PC-9 (cell line): ENCODE measurements at regions not wholly inside any gene's neighbourhood (a gene's known extent, or its start where the extent isn't known, plus 50 kb on each side); places are given as distances from the start of the nearest gene placed in this dataset.

Experiments used
- BruUV-seq: library from RNA; stranded (reverse); fragments of 400-500 nt; replicated peaks from 2 replicates; lab custom pipeline; 2021; lab: Mats Ljungman, UMichigan
- CTCF ChIA-PET: fragments of 300-600 bp; sonication (Branson Sonifier 250); formaldehyde crosslinking; loops from one replicate; lab custom pipeline; 2022; ENCODE audit warnings: antibody characterized with exemption; lab: Charles Lee
- POLR2A ChIA-PET: fragments of 300-600 bp; sonication (Branson Sonifier 250); formaldehyde crosslinking; loops from one replicate; lab custom pipeline; 2022; ENCODE audit warnings: antibody characterized with exemption; ENCODE audit not compliant: unreplicated experiment; lab: Charles Lee
- DNase-seq, 2 experiments: peaks; one replicate each; pipeline versions ENCODE4 v3.0.0 to v3.0.0-alpha.2; 2015 to 2022; ENCODE audit warnings: mixed read lengths in 1 of 2
- H2AFZ ChIP-seq: fragments of 200-600 bp; sonication (generic); 2 replicates; pipeline ENCODE4 v1.8.1; 2017; ENCODE audit warnings: antibody characterized with exemption
- H3F3A ChIP-seq: fragments of 200-600 bp; sonication (generic); 2 replicates; pipeline ENCODE4 v1.8.1; 2017; ENCODE audit warnings: antibody characterized with exemption, mild to moderate bottlenecking, low read depth; ENCODE audit not compliant: insufficient read depth
- H3K27ac ChIP-seq: fragments of 200-600 bp; sonication (generic); 2 replicates; pipeline ENCODE4 v1.6.1; 2016; ENCODE audit warnings: mixed run types
- H3K27me3 ChIP-seq: fragments of 200-600 bp; sonication (generic); 2 replicates; pipeline ENCODE4 v1.6.1; 2016; ENCODE audit warnings: low read depth, mixed run types; ENCODE audit not compliant: insufficient read depth
- H3K36me3 ChIP-seq: fragments of 200-600 bp; sonication (generic); 2 replicates; pipeline ENCODE4 v1.6.1; 2016; ENCODE audit warnings: low read depth, mixed run types
- H3K4me1 ChIP-seq: fragments of 200-600 bp; sonication (generic); replicated peaks from 2 replicates; pipeline ENCODE4 v1.6.1; 2016; ENCODE audit warnings: mixed run types; ENCODE audit not compliant: insufficient read depth
- H3K4me2 ChIP-seq: fragments of 200-600 bp; sonication (generic); 2 replicates; pipeline ENCODE4 v1.6.1; 2017; ENCODE audit warnings: mixed run types
- H3K4me3 ChIP-seq: fragments of 200-600 bp; sonication (generic); 2 replicates; pipeline ENCODE4 v1.6.1; 2016; ENCODE audit warnings: mixed run types
- H3K79me2 ChIP-seq: fragments of 200-600 bp; sonication (generic); 2 replicates; pipeline ENCODE4 v1.6.1; 2017; ENCODE audit warnings: low read depth, mixed run types
- H3K9me2 ChIP-seq: fragments of 200-600 bp; sonication (generic); 2 replicates; pipeline ENCODE4 v1.8.1; 2017; ENCODE audit warnings: mild to moderate bottlenecking; ENCODE audit not compliant: insufficient read depth
- H3K9me3 ChIP-seq: fragments of 200-600 bp; sonication (generic); 2 replicates; pipeline ENCODE4 v1.8.1; 2016; ENCODE audit warnings: low read depth; ENCODE audit not compliant: insufficient read depth
- H4K20me1 ChIP-seq: fragments of 200-600 bp; sonication (generic); 2 replicates; pipeline ENCODE4 v1.8.1; 2017; ENCODE audit not compliant: insufficient read depth
- EZH2 ChIP-seq: fragments of 200-600 bp; sonication (generic); IDR thresholded peaks from 2 replicates; pipeline ENCODE4 v1.8.0; 2017; ENCODE audit warnings: antibody characterized with exemption, low read depth
- intact Hi-C: fragments of 100-400 bp; cut with micrococcal nuclease; formaldehyde crosslinking; loops from one replicate; pipeline ENCODE4 v1.10.0; 2022; ENCODE audit not compliant: unreplicated experiment
- TF ChIP-seq, protein P1 (sequence below): fragments of 200-600 bp; sonication (generic); conservative IDR thresholded peaks from 2 replicates; pipeline ENCODE4 v1.6.1; 2017; ENCODE audit warnings: mixed run types, antibody characterized with exemption, mild to moderate bottlenecking, moderate library complexity

DNA sequence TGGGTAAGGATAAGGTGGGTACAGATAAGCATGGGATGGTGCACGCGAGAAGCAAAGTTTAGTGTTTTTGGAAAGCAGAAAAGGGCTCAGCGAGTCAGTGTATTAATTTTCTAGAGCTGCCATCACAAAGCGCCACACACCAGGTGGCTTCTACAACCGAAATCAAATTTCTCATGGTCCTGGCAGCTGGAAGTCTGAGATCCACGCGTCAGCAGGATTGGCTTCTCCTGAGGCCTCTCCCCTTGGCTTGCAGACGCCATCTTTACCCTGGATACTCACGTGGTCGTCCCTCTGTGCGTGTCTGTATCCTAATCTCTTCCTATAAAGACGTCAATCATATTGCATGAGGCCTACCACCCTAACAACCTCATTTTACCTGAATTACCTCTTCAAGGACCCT lies 51.5 kb upstream of the USP29 start:
- no peaks in the 10 kb centered on the region for H3K36me3 ChIP-seq
- no peak overlapping the region for H2AFZ ChIP-seq
- H4K20me1 ChIP-seq, result no peaks in the 10 kb centered on the region
- CTCF ChIA-PET, result no interaction called here
- peaks cover 35% of the 10 kb centered on the region for H3K27me3 ChIP-seq
- H3K9me2 ChIP-seq, result no peaks in the 10 kb centered on the region
- no peaks in the 10 kb centered on the region for H3K79me2 ChIP-seq
- H3K4me3 ChIP-seq, result no peak overlapping the region
- no peaks in the 10 kb centered on the region for H3K4me1 ChIP-seq
- no peak overlapping the region for H3K27ac ChIP-seq
- no peak for DNase-seq
- TF ChIP-seq, protein P1, sequence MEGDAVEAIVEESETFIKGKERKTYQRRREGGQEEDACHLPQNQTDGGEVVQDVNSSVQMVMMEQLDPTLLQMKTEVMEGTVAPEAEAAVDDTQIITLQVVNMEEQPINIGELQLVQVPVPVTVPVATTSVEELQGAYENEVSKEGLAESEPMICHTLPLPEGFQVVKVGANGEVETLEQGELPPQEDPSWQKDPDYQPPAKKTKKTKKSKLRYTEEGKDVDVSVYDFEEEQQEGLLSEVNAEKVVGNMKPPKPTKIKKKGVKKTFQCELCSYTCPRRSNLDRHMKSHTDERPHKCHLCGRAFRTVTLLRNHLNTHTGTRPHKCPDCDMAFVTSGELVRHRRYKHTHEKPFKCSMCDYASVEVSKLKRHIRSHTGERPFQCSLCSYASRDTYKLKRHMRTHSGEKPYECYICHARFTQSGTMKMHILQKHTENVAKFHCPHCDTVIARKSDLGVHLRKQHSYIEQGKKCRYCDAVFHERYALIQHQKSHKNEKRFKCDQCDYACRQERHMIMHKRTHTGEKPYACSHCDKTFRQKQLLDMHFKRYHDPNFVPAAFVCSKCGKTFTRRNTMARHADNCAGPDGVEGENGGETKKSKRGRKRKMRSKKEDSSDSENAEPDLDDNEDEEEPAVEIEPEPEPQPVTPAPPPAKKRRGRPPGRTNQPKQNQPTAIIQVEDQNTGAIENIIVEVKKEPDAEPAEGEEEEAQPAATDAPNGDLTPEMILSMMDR, result no peak
- no peak for TF ChIP-seq EZH2
- no TSS peak for BruUV-seq
- intact Hi-C loops, result no loop called here
- no peak overlapping the region for H3K4me2 ChIP-seq
- H3K9me3 ChIP-seq, result no peaks in the 10 kb centered on the region
- POLR2A ChIA-PET, result no interaction called here
- no peaks in the 10 kb centered on the region for H3F3A ChIP-seq

DNA sequence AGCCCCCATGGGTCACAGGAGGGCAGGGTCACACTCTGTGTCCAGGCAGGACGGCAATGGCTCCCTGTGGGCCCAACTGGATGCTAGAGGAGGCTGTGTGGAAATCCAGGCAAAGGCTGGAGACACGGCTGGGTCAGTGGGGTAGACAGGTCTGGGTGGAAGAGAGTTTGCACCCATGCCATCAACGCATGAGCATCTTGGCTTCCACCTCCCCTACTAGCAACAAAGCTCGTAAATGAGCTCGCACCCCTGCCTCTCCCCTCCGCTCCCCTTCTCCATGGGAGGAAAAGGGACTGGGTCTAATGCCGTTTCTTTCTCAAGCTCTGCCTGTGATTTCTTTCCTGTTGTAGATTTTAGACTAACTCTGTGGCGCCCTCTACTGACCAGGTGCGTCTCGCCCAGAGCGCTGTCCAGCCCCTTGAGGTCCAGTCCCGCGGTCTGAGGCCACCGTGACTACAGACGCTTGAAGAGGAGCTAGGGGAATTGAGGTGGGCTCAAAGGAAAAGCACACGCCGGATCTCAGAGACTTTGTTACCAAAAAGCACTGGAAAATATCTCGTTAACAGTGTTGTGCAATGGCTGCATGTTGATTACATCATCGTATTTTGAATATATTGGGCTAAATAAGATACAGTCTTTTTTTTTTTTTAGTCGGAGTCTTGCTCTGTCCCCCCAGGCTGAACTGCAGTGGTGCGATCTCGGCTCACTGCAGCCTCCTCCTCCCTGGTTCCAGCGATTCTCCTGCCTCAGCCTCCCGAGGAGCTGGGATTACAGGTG lies 50.7 kb upstream of the USP29 start:
- peak in 1 of 2 experiments; percentile 11 for DNase-seq
- ChIA-PET POLR2A (no interaction called here), CTCF (interaction anchor here (0.6 kb wide), 1 partner anchor 650 kb away, joined by 4 read pairs; no protein-coding TSS in a partner anchor)
- Histone ChIP-seq H3K36me3 (no peaks in the 10 kb centered on the region), H3K27me3 (peaks cover 33% of the 10 kb centered on the region), H3K27ac (no peak overlapping the region), H3K4me2 (no peak overlapping the region), H3K4me1 (no peaks in the 10 kb centered on the region), H3K9me2 (no peaks in the 10 kb centered on the region), H3F3A (no peaks in the 10 kb centered on the region), H3K79me2 (no peaks in the 10 kb centered on the region), H3K9me3 (no peaks in the 10 kb centered on the region), H3K4me3 (no peak overlapping the region), H2AFZ (no peak overlapping the region), H4K20me1 (no peaks in the 10 kb centered on the region)
- TF ChIP-seq, protein P1, result peak; percentile 66
- TF ChIP-seq EZH2, result no peak
- BruUV-seq, result no TSS peak
- intact Hi-C loops, result no loop called here
